ENCODE measurements at regions not wholly inside any gene's neighbourhood (a gene's known extent, or its start where the extent isn't known, plus 50 kb on each side); places are given as distances from the start of the nearest gene placed in this dataset.
"Not testable (repeated sequence)": the region's sequence is repeated elsewhere in the genome, so short reads cannot be mapped to it uniquely, and the experiment has no call there.

DNA sequence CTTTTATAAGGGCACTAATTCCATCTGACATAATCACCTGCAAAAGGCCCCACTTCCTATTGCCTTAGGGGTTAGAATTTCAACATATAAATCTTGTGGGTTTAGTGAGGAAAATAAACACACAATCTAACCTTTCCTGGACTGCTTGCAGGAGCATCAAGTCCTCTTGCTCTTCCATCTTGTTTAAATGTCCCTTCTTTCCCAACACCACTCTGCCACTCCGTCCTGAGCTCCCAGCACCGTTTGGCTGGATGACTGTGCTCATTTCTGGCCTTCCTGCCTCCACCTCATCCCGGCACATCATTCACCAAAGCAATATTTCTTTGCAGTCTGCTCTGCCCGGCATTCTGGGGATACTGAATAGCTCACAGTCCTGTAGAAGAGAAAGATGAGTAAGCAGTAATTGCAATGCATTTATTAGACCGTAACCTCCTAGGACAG is 247.8 kb downstream of the BCL2 start:
- DNase-seq (ENCODE audit: low spot score) = no peak

DNA sequence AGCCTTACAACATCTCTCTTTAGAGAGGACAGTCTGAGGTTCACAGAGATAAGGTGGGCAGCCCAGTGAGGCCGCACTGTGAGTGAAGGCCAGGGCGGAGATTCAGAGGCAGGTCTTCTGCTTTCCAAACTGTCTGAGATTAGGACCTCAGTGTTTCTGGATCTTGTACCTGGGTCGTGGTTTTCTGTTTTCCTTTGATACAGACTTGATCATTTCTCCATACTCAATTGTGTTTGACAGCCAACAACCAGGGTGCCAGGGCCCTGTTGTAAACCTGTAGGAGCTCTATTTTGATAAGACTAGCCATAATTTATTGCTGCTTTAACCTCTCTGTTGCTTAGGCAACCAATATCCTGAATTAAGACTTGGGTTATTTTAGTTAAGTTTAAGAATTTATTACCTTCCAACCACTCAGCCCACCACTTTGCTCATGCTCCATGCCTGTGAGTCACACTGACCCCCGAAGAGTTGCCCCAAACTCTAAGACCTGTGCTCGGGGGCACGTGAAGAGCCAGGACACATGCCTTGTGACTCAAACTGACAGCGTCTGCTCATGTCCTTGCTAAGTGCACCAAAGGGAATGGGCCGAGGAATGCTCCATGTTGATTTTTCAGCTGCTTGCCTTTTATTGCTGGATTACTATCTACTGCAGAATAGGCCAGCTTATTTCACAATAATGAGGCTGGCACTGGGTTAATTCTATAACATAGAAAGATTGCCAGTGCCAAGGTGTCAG is 248.6 kb downstream of the BCL2 start:
- no peak for DNase-seq (ENCODE audit: low spot score)

DNA sequence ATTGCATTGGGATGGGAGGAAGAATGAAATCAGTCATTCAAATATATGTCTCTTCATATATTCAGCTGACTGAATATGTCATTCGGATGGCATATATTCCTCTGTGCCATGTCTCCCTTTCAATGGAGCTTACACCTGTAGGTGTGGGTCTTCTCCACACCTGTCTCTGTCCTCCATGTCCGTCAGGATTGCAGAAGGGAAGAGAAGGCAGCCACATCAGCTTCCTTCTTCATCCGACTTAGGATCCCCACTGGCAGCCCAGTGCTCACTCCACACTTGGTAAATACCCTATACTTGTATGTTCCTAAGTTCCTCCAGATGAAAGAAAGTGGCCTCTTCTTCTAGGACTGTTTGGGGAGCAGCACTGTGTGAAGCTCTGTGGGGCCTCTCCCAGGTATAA is 250.1 kb downstream of the BCL2 start:
- no peak for DNase-seq (ENCODE audit: low spot score)

DNA sequence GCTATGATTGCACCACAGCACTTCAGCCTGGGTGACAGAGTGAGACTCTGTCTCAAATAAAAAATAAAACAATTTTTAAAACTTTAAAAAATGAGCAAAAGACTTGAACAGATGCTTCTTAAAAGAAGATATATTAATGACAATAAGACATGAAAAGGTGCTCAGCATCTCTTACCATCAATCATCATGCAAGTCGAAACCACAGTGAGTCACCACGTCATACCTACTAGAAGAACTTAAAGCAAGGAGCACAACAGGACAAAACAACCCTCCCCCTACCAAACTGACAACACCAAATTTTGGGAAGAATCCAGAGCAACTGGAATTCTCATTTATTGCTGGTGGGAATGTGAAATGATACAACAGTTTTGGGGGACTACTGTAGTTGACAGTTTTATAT is 251.6 kb downstream of the BCL2 start:
- no peak for DNase-seq (ENCODE audit: low spot score)

DNA sequence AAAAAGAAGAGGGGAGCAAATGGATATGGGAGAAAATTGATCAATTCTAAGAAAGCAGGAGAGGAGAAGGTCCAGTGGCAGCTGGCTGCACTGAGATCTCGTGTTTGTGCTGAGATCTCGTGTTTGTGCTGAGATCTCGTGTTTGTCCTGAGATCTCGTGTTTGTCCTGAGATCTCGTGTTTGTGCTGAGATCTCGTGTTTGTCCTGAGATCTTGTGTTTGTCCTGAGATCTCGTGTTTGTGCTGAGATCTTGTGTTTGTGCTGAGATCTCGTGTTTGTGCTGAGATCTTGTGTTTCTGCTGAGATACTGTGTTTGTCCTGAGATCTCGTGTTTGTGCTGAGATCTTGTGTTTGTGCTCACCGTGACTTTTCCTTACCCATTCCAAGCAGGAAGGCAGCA is 254.4 kb downstream of the BCL2 start:
- no peak for DNase-seq (ENCODE audit: low spot score)

DNA sequence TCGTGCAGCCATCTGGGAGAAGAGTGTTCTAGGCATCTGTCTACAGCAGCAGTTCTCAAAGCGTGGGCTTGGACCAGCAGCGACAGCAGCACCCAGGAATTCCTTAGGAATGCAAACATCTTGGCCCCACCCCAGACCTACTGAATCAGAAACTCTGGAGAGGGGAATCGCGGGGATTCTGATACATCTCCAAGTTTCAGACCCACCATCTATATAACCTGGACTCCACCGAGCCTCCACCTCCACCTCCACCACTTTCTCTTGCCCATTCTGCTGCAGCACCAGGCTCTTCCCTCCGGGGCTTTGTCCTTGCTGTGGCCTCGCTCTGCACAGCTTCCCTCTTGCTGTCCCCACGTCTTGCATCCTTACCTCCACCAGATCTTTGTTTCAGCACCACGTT is 256.4 kb downstream of the BCL2 start:
- no peak for DNase-seq (ENCODE audit: low spot score)

DNA sequence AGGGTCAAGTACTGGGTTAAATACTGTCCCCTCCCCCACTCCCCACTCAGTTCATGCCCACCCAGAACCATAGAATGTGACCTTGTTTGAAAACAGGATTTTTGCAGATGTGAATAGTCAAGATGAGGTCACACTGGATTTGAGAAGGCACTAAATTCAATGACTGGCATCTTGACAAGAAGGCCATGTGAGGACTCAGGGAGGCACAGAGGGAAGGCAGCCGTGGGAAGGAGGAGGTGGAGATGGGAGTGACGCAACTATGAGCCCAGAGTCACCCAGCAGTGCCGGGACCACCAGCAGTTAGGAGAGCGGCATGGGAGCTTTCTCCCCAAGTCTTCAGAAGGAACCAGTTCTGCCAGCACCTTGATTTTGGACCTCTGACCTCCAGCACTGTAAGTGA is 257.3 kb downstream of the BCL2 start:
- DNase-seq (ENCODE audit: low spot score) = no peak

DNA sequence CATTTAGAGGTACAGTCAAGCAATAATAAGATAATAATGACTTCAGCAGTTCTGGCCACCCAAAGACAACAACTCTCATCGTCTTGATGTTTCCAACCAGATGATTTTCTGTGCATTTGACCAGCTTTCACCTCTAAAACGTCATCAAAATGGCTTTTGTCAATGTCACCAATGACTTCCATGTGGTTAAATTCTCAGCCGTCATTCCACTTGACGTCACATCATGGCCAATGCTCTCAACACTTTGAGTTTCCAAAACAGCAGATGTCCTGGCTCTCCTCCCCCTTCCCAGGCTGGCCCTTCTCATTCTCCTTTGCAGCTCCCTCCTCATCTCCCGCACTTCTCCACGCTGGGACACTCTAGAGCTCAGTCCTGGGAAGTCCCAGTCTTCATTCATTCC is 258.3 kb downstream of the BCL2 start:
- DNase-seq (ENCODE audit: low spot score) = no peak

DNA sequence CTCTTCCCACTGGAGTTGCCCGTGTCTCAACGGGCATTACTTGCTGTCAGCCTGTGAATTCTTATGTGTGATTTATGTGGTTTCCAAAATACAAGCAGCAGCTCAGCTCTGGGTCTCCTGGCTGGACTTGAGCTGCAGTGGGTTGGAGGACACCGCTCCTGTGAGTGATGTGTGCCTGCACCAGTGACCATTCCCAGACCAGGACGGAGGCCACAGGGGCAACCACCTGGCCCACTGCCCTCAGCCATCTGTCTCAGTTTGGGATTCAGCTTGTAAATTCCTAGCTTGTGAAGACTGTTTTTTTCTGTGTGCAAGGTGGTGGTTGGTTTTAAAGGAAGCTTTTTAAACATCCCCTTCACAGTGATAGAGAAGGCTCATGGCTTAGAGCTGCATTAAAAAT is 261.0 kb downstream of the BCL2 start:
- DNase-seq (ENCODE audit: low spot score) = no peak

DNA sequence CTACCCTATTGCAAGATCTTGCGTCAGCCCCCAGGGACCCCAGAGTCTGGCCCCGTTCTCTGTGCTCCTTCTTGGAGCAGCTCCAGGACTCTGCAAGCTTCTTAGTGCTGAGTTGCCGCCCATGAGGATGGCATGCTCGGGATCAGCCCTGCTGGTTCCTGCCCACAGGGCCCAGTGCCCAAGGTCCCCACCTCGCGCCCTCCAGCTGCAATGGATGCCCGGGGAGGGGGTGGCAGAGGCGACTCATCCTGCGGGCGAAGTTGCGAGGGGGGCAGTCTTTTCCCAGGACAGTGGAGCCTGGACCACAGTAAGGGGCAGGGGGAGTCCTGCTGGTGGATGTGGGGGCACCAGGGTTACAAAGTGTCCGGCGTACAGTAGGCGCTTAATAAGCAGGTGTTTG is 261.9 kb downstream of the BCL2 start:
- DNase-seq (ENCODE audit: low spot score) = no peak

DNA sequence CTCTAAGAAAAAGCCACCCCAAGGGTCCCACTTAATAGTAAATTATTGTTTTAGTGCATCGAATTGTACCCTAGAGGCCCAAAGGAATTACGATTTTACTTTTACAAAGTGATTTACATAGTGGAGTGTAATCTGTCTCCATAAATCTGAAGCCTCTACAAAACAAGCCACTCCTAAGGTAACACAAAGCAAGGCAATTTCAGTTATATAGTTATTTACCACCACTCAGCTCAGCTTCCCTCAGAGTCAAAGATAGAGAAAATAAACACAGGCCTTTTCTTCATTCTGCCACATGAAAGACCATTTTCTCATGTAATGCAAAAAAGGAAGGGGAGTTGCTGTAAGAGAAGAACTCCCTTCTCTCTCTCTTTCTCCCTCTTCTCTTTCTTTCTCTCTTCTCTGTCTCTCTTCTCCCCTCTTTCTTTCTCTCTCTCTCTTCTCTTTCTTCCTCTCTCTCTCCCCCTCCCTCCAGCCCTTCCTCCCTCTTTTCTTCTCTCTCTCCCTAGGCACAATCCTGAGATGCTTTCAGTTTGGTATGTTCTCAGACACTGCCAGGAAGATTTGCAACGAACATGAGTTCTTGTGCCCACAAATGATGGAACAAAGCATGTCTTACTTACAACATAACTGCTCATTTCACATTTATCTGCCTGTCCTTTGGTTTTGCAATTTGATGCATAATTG is 264.5 kb downstream of the BCL2 start:
- DNase-seq (ENCODE audit: low spot score) = peak; percentile 52

DNA sequence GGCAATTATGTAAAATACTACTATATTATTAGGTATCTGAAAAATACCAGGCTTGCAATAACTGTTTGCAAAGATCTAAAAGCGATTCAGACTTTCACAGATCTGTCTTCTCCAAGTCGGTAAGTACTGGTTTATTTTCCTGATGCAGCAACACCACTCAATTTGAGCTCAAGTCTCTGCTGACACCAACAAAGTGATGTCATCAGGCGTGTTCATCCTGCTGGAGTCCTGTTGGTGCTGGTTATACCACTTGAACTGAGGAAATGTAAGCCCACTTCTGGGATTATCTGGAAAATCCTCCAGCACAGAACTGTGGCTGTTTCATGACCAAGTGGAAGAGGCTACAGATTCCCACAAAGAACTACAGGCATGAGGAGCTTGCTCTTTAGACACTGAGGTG is 267.6 kb downstream of the BCL2 start:
- DNase-seq (ENCODE audit: low spot score) = no peak

DNA sequence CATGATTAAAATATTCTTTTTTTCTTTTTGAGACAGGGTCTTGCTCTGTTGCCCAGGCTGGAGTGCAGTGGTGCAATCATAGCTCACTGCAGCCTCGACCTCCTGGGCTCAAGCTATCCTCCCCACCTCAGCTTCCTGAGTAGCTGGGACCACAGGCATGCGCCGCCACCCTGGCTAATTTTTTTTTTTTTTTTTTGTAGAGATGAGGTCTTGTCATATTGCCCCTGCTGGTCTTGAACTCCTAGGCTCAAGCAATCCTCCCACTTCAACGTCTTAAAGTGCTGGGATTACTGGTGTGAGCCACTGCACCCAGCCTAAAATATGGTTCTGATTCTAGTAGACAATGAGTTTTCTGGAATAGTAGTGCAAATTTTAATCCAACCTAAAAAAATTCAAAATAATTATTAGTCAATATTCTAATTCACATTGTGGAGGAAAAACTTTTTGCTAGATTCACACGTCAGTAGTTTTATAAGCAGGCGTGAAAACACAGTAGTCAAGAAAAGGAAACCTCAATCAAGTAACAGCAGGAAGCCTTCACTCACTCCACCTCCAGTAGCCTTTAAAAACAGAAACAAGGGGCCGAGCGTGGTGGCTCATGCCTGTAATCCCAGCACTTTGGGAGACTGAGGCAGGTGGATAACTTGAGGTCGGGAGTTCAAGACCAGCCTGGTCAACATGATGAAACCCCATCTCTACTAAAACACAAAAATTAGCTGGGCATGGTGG is 268.7 kb downstream of the BCL2 start:
- not testable (repeated sequence) for DNase-seq (ENCODE audit: low spot score)

DNA sequence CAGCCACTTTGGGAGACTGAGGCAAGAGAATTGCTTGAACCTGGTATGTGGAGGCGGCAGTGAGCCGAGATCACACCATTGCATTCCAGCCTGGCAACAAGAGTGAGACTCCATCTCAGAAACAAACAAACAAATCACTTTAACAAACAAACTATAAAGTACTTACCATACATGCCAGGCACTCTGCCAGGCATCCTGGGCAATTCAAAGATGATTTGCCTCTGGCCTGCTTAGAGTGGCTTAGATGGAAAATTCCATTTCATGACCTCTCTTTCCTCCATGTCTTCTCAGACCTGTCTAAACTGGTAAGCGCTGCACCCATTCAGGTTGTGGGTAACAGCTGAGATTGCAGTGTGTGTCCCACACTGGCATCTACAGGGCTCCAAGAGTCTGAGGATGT is 273.2 kb downstream of the BCL2 start:
- no peak for DNase-seq (ENCODE audit: low spot score)

DNA sequence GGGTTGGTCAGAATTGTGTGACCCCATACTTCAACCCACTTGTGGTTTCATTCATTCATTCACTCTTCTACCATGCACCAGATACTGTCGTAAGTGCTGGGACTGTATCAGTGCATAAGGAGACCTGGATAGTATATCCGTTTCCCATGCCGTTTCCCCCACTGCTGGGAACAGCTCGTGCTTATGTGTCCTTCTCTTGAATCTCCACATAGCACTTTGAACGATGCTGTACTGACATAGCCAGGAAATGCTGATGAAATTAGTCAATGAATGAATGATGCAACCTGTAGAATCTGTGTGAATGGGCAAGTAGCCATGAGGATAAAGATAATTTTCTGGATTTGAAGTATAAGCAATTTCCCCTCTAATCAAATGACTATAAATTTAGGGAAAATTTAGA is 276.1 kb downstream of the BCL2 start:
- DNase-seq (ENCODE audit: low spot score) = no peak

DNA sequence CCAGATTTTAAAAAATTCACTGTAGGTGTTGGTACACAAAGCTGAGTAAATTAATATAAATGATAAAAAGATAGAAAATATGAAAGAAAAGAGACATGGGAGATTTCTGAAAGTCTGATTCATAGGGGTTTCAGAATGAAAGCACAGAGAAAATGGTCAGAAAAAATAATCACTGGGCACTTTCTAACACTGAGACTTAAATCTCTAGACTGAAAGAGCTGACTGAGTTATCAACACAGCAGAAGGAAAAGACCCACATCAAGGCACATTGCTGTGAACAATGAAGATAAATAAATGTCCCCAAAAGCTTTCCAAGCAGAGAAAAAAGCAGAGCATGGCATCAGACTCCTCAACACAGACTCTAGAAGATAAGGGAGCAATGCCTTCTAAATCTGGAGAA is 277.2 kb downstream of the BCL2 start:
- no peak for DNase-seq (ENCODE audit: low spot score)

DNA sequence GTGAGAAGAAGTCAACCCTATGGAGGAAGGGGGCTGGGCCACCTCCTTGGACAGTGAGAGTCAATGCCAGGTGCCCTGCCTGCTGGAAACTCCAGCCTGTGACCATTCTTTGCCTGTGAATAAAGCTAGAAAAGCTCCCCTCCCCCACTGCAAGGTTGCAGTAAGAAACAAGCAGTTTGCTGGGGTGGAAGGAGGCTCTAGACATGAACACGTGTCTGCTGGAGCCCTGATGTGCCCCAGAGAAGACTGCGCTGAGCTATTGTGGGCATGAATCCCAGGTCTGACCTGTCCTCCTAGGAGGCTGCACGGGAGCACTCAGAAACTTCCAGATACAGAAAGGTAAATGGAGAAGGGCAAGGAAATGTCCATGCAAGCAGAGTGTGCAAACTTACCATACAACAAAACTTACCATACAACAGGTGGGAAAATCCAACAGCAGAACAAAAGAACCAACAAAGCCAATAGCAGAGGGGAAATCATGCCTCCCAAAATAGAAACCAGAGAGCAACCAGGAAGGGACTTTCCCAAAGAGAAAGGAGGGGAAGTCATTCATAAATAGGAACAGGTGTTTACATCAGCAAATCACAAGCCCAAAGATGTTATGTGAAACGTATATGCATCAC is 278.7 kb downstream of the BCL2 start:
- DNase-seq (ENCODE audit: low spot score) = no peak

DNA sequence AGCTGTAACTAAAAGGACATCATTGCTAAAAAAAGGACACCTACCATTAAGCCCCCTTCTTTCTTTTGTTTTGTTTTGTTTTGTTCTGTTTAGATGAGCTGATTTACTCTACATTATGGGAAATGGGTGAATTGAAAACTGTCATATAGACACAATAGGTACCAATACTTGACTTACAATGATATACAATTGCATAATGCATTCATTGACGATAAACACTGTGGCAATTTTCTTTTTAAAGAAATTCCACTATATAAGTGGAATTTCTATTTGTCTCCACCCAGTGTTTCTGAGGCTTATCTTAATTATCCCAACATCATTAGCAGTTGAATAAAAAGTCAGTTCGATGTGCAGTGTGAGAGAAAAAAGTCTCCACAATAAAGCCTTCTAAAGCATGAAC is 282.1 kb downstream of the BCL2 start:
- DNase-seq (ENCODE audit: low spot score) = no peak

DNA sequence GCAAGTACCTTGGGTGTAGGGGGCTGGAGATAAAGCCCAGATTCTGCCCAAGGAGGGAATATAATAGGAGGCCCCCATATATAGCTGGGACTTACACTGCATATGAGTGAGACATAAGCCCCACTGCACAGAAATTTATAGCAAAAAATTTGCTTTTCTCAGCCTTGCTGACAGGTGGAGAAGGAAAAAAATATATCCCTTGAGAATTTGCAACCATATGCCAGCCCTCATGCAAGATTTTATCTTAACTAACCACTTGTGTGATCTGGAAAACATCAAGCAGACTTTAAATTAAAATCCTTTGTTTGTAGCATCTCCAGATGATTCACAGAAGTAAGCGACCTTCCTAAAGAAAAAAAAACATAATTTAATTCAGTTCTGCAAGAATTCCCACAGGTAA is 288.2 kb downstream of the BCL2 start:
- DNase-seq (ENCODE audit: low spot score) = no peak

Measured in umbilical cord (tissue), 1 donor.